ENCODE measurements at regions not wholly inside any gene's neighbourhood (a gene's known extent, or its start where the extent isn't known, plus 50 kb on each side); places are given as distances from the start of the nearest gene placed in this dataset.

GRCh38 chr6:1504465-1504864 is 105.2 kb upstream of the FOXC1 start:
- TF ChIP-seq CTCF (conservative IDR thresholded peaks at IDR 0.05 in 1 of 2, IDR thresholded peaks at IDR 0.05 in 1 of 2; ENCODE audit: extremely low read depth in 1 of 2, insufficient read depth in 1 of 2, low read depth in 1 of 2, low read length in 2 of 2) = no peak
- no peak for TF ChIP-seq EZH2 (IDR thresholded peaks at IDR 0.05; ENCODE audit: borderline replicate concordance, low read length)
